Mesenchymal stem cell (in vitro differentiated cells and primary cell): ENCODE measurements at regions not wholly inside any gene's neighbourhood (a gene's known extent, or its start where the extent isn't known, plus 50 kb on each side); places are given as distances from the start of the nearest gene placed in this dataset.

Experiments
- DNase-seq: peaks from one replicate; pipeline ENCODE4 v3.0.0-alpha.2; 2013
- H2AFZ ChIP-seq: one replicate; pipeline ENCODE4 v1.6.1; 2013; ENCODE audit warnings: low read depth, mild to moderate bottlenecking, control low read depth, inconsistent platforms, low read length, moderate library complexity
- H2AK5ac ChIP-seq: 2 replicates; pipeline ENCODE4 v1.6.1; 2013; ENCODE audit warnings: low read length, moderate library complexity, mild to moderate bottlenecking, inconsistent platforms; ENCODE audit not compliant: severe bottlenecking
- H2BK120ac ChIP-seq: one replicate; pipeline ENCODE4 v1.6.1; 2013; ENCODE audit warnings: low read depth, mild to moderate bottlenecking, inconsistent platforms, low read length, moderate library complexity
- H2BK12ac ChIP-seq, 2 experiments: one replicate each; pipeline ENCODE4 v1.6.1; 2013; ENCODE audit warnings: inconsistent platforms in 2 of 2, low read length in 2 of 2, mild to moderate bottlenecking in 2 of 2, moderate library complexity in 2 of 2, control low read depth in 1 of 2
- H2BK15ac ChIP-seq: one replicate; pipeline ENCODE4 v1.6.1; 2013; ENCODE audit warnings: mild to moderate bottlenecking, low read depth, inconsistent platforms; ENCODE audit not compliant: poor library complexity, severe bottlenecking
- H2BK5ac ChIP-seq: 2 replicates; pipeline ENCODE4 v1.6.1; 2013; ENCODE audit warnings: low read depth, mild to moderate bottlenecking, low read length, control low read depth, inconsistent platforms; ENCODE audit not compliant: poor library complexity, severe bottlenecking
- H3K14ac ChIP-seq, 2 experiments: one replicate each; pipeline ENCODE4 v1.6.1; 2013; ENCODE audit warnings: inconsistent platforms in 2 of 2, low read length in 2 of 2, control low read depth in 1 of 2, mild to moderate bottlenecking in 1 of 2, moderate library complexity in 1 of 2
- H3K18ac ChIP-seq, 2 experiments: one replicate each; pipeline ENCODE4 v1.6.1; 2013; ENCODE audit warnings: inconsistent platforms in 2 of 2, low read length in 2 of 2, control low read depth in 1 of 2, low read depth in 1 of 2, mild to moderate bottlenecking in 1 of 2
- H3K23ac ChIP-seq, 2 experiments: one replicate each; pipeline ENCODE4 v1.6.1; 2013; ENCODE audit warnings: inconsistent platforms in 2 of 2, low read length in 2 of 2, mild to moderate bottlenecking in 2 of 2, moderate library complexity in 2 of 2, control low read depth in 1 of 2
- H3K27ac ChIP-seq: 2 replicates; pipeline ENCODE4 v1.5.1; 2013; ENCODE audit warnings: mild to moderate bottlenecking, moderate library complexity, low read length, control low read depth, inconsistent platforms; ENCODE audit not compliant: poor library complexity, severe bottlenecking
- H3K27me3 ChIP-seq, 2 experiments: 2 replicates each; pipeline versions ENCODE4 v1.6.1 to v1.7.0; 2013; ENCODE audit warnings: low read length in 2 of 2, mild to moderate bottlenecking in 2 of 2, moderate library complexity in 2 of 2, control low read depth in 1 of 2, inconsistent platforms in 1 of 2; ENCODE audit not compliant: control insufficient read depth in 1 of 2, insufficient read depth in 1 of 2
- H3K36me3 ChIP-seq, 2 experiments: 2 replicates each; pipeline versions ENCODE4 v1.6.1 to v1.7.0; 2013; ENCODE audit warnings: low read length in 2 of 2, control low read depth in 1 of 2, inconsistent platforms in 1 of 2, low read depth in 1 of 2, mild to moderate bottlenecking in 1 of 2; ENCODE audit not compliant: insufficient read depth in 2 of 2, control insufficient read depth in 1 of 2
- H3K4ac ChIP-seq, 2 experiments: one replicate each; pipeline ENCODE4 v1.6.1; 2013; ENCODE audit warnings: inconsistent platforms in 2 of 2, low read length in 2 of 2, mild to moderate bottlenecking in 2 of 2, moderate library complexity in 2 of 2, control low read depth in 1 of 2, low read depth in 1 of 2
- H3K4me1 ChIP-seq: 2 replicates; pipeline ENCODE4 v1.6.1; 2013; ENCODE audit warnings: low read depth, low read length, control low read depth; ENCODE audit not compliant: control insufficient read depth, insufficient read depth
- H3K4me2 ChIP-seq: 2 replicates; pipeline ENCODE4 v1.6.1; 2013; ENCODE audit warnings: low read length, mild to moderate bottlenecking, inconsistent platforms; ENCODE audit not compliant: poor library complexity, severe bottlenecking
- H3K4me3 ChIP-seq, 2 experiments: 2 replicates each; pipeline versions ENCODE4 v1.5.1 to v1.7.0; 2013; ENCODE audit warnings: low read length in 2 of 2, mild to moderate bottlenecking in 2 of 2, control low read depth in 1 of 2, low read depth in 1 of 2; ENCODE audit not compliant: insufficient read depth in 1 of 2
- H3K79me1 ChIP-seq: replicated peaks from 2 replicates; pipeline ENCODE4 v1.6.1; 2013; ENCODE audit warnings: mild to moderate bottlenecking, control low read depth, low read length, inconsistent platforms; ENCODE audit not compliant: poor library complexity, severe bottlenecking
- H3K9ac ChIP-seq: 2 replicates; pipeline ENCODE4 v1.7.0; 2013; ENCODE audit warnings: mild to moderate bottlenecking, low read length, moderate library complexity
- H3K9me3 ChIP-seq: 2 replicates; pipeline ENCODE4 v1.7.0; 2013; ENCODE audit warnings: mild to moderate bottlenecking, low read length; ENCODE audit not compliant: control insufficient read depth
- H4K8ac ChIP-seq: one replicate; pipeline ENCODE4 v1.6.1; 2013; ENCODE audit warnings: inconsistent platforms, mild to moderate bottlenecking, low read length, moderate library complexity
- H4K91ac ChIP-seq: one replicate; pipeline ENCODE4 v1.6.1; 2013; ENCODE audit warnings: mild to moderate bottlenecking, low read length, inconsistent platforms
- WGBS: methylation state at CpG from one replicate; pipeline ENCODE4 v1.1.7; 2013; ENCODE audit warnings: mixed read lengths; 5-methylcytosine and 5-hydroxymethylcytosine counted together

GRCh38 chr10:111440501-111440900 is 363.7 kb downstream of the ADRA2A start:
- H2BK5ac ChIP-seq, result no peak overlapping the region
- no peak overlapping the region for H4K8ac ChIP-seq
- H3K4ac ChIP-seq, result no peak overlapping the region
- H3K23ac ChIP-seq, result no peak overlapping the region
- no peak overlapping the region for H2BK12ac ChIP-seq
- H3K27ac ChIP-seq, result no peak overlapping the region
- 86% methylated on average over 5 of the region's 5 CpGs for WGBS
- H3K4me2 ChIP-seq, result no peak overlapping the region
- no peak overlapping the region for H3K9ac ChIP-seq
- H3K4me1 ChIP-seq, result no peaks in the 10 kb centered on the region
- H3K36me3 ChIP-seq, result no peaks in the 10 kb centered on the region
- H4K91ac ChIP-seq, result no peak overlapping the region
- H3K14ac ChIP-seq, result no peak overlapping the region
- no peak overlapping the region for H3K4me3 ChIP-seq
- H2BK120ac ChIP-seq, result no peak overlapping the region
- no peak overlapping the region for H3K18ac ChIP-seq
- H2AK5ac ChIP-seq, result no peak overlapping the region
- H3K9me3 ChIP-seq, result peaks cover 6% of the 10 kb centered on the region
- peaks cover 0 to 74% of the 10 kb centered on the region in 2 experiments for H3K27me3 ChIP-seq
- no peak overlapping the region for H2AFZ ChIP-seq
- no peak for DNase-seq
- no peak overlapping the region for H2BK15ac ChIP-seq
- no peaks in the 10 kb centered on the region for H3K79me1 ChIP-seq

GRCh38 chr10:111445667-111446066 is 368.8 kb downstream of the ADRA2A start:
- no peak for DNase-seq
- Histone ChIP-seq H3K4me1 (no peaks in the 10 kb centered on the region), H2BK15ac (no peak overlapping the region), H3K4me3 (no peak overlapping the region), H3K23ac (no peak overlapping the region), H3K18ac (no peak overlapping the region), H3K9me3 (no peaks in the 10 kb centered on the region), H3K27ac (no peak overlapping the region), H3K79me1 (no peaks in the 10 kb centered on the region), H3K27me3 (peaks cover 0 to 64% of the 10 kb centered on the region in 2 experiments), H2BK5ac (no peak overlapping the region), H2BK120ac (no peak overlapping the region), H4K8ac (no peak overlapping the region), H3K4ac (no peak overlapping the region), H2BK12ac (no peak overlapping the region), H2AK5ac (no peak overlapping the region), H2AFZ (no peak overlapping the region), H3K9ac (no peak overlapping the region), H3K14ac (no peak overlapping the region), H3K4me2 (no peak overlapping the region), H4K91ac (no peak overlapping the region), H3K36me3 (no peaks in the 10 kb centered on the region)
- 35% methylated on average over 3 of the region's 5 CpGs for WGBS

GRCh38 chr10:111446966-111447365 is 370.1 kb downstream of the ADRA2A start:
- DNase-seq, result no peak
- H3K4me3 ChIP-seq, result no peak overlapping the region
- no peak overlapping the region for H2BK15ac ChIP-seq
- H2BK120ac ChIP-seq, result no peak overlapping the region
- no peak overlapping the region for H3K4me2 ChIP-seq
- H3K79me1 ChIP-seq, result no peaks in the 10 kb centered on the region
- H3K36me3 ChIP-seq, result no peaks in the 10 kb centered on the region
- H3K27me3 ChIP-seq, result peaks cover 0 to 54% of the 10 kb centered on the region in 2 experiments
- H2AK5ac ChIP-seq, result no peak overlapping the region
- no peak overlapping the region for H2BK5ac ChIP-seq
- no peak overlapping the region for H2BK12ac ChIP-seq
- H3K4me1 ChIP-seq, result no peaks in the 10 kb centered on the region
- H3K23ac ChIP-seq, result no peak overlapping the region
- H3K9me3 ChIP-seq, result no peaks in the 10 kb centered on the region
- H3K14ac ChIP-seq, result no peak overlapping the region
- H3K9ac ChIP-seq, result no peak overlapping the region
- no peak overlapping the region for H3K18ac ChIP-seq
- H4K91ac ChIP-seq, result no peak overlapping the region
- H3K27ac ChIP-seq, result no peak overlapping the region
- H4K8ac ChIP-seq, result no peak overlapping the region
- H2AFZ ChIP-seq, result no peak overlapping the region
- no peak overlapping the region for H3K4ac ChIP-seq

- Histone ChIP-seq H2BK15ac (no peak overlapping the region), H3K4me3 (no peak overlapping the region), H4K91ac (no peak overlapping the region), H2BK5ac (no peak overlapping the region), H2AFZ (no peak overlapping the region), H3K18ac (no peak overlapping the region), H3K9me3 (no peaks in the 10 kb centered on the region), H3K4me1 (no peaks in the 10 kb centered on the region), H3K14ac (no peak overlapping the region), H3K36me3 (no peaks in the 10 kb centered on the region), H3K23ac (no peak overlapping the region), H3K9ac (no peak overlapping the region), H3K79me1 (no peaks in the 10 kb centered on the region), H2AK5ac (no peak overlapping the region), H2BK12ac (no peak overlapping the region), H2BK120ac (no peak overlapping the region), H3K27me3 (peaks cover 0 to 36% of the 10 kb centered on the region in 2 experiments), H3K27ac (no peak overlapping the region), H3K4me2 (no peak overlapping the region), H4K8ac (no peak overlapping the region), H3K4ac (no peak overlapping the region)
- no peak for DNase-seq
- WGBS, result 41% methylated on average over 1 of the region's 3 CpGs
These were observed 375.3 kb downstream of the ADRA2A start for GRCh38 chr10:111452153-111452552.
